GM12864 (cell line): ENCODE measurements at regions not wholly inside any gene's neighbourhood (a gene's known extent, or its start where the extent isn't known, plus 50 kb on each side); places are given as distances from the start of the nearest gene placed in this dataset.

ENCODE experiments used
- DNase-seq: peaks from one replicate; pipeline ENCODE4 v3.0.0-alpha.2; 2011; ENCODE audit warnings: low read depth
- H3K4me3 ChIP-seq: 2 replicates; pipeline ENCODE4 v1.5.1; 2011; ENCODE audit warnings: mild to moderate bottlenecking, low read depth, low read length, control low read depth
- TF ChIP-seq, protein P1 (sequence below): IDR thresholded peaks from 2 replicates; pipeline ENCODE4 v1.5.1; 2011; ENCODE audit warnings: low read depth, mild to moderate bottlenecking, moderate library complexity, low read length, control low read depth, inconsistent platforms; ENCODE audit errors: missing control alignments

DNA sequence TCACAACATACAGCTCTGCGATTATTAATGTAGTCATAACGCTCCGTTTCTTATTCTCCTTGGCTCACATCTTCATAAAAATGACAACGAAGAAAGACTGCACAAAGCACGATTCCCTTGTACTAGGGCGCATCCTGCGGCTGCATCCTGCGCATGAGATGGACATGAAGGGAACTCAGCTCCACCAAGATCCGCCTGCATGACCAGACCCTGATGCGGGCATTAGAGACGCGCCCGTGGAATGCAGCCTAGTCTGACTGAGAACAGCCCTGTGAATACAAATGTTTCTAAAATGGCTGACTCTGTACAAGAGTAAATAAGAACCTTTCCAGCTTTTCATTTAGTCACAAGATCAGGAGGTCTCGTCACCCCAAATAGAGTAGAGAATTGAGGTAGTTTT, 422.2 kb downstream of the NOVA1 start:
- DNase-seq = no peak
- TF ChIP-seq, protein P1, sequence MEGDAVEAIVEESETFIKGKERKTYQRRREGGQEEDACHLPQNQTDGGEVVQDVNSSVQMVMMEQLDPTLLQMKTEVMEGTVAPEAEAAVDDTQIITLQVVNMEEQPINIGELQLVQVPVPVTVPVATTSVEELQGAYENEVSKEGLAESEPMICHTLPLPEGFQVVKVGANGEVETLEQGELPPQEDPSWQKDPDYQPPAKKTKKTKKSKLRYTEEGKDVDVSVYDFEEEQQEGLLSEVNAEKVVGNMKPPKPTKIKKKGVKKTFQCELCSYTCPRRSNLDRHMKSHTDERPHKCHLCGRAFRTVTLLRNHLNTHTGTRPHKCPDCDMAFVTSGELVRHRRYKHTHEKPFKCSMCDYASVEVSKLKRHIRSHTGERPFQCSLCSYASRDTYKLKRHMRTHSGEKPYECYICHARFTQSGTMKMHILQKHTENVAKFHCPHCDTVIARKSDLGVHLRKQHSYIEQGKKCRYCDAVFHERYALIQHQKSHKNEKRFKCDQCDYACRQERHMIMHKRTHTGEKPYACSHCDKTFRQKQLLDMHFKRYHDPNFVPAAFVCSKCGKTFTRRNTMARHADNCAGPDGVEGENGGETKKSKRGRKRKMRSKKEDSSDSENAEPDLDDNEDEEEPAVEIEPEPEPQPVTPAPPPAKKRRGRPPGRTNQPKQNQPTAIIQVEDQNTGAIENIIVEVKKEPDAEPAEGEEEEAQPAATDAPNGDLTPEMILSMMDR = no peak

DNA sequence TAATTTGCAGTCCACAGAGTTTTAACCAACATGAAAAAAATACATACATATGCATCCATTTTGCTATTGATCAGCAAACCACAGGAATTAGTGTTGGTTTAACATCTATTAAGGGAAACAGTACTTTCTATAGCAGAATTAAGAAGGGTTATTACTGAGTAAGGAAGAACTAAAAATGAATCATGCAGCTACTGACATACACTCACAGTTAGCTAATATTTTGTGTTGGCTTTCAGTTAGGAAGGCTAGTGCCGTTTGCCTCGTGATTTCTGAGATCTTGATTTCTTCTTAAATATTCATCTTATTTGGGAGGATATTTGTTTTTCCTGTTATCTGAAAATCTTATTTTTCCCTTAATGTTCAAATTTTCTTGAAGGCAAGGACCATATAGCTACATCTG, 423.4 kb downstream of the NOVA1 start:
- H3K4me3 ChIP-seq = no peak overlapping the region
- DNase-seq = no peak
- TF ChIP-seq, protein P1 = no peak

More for the DNA sequence above, 422.2 kb downstream of the NOVA1 start:
- H3K4me3 ChIP-seq = no peak overlapping the region

DNA sequence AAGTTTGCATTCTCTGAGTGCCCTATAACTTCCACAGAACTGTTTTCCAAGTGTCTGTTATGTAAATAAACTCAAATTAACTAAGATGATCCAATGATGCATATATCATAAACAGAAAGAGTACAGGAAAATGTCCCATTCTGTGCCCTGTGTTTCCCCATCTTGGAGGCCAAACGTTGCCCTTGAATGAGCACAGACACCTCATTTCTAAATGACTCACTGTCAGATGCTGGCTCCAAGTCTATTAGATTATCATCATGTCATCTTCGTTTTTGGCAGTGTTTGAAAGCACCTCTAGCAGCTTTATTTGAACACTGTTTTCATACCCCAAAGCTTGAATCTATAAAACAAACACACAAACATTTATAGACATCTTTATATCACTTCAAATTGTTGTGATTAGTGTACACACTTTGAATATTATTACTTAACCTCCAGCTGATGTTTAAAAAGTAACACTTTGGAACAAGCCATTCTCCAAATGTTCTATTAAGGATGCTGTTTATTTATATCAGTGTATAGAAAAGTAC, 424.2 kb downstream of the NOVA1 start:
- no peak overlapping the region for H3K4me3 ChIP-seq
- TF ChIP-seq, protein P1 = no peak
- DNase-seq = no peak

DNA sequence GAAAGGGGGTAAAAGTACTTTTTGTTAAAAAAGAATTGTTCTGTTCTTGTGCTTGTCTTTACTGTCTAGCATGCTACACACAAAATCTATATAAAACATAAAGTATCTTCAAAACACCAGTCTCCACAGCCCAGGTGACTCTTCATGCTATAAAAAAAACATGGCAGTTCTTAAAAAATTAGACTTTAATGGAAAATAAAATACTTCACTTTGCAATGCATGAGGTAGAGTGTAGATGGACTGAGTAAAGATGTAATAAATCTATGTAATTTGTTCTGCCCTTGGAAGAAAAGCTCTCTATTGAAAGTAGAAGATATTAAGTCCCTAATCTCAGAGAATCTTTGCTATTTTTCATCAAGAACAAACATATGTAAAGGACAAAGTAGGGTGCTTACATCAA, 425.4 kb downstream of the NOVA1 start:
- H3K4me3 ChIP-seq = no peak overlapping the region
- TF ChIP-seq, protein P1 = no peak
- no peak for DNase-seq

DNA sequence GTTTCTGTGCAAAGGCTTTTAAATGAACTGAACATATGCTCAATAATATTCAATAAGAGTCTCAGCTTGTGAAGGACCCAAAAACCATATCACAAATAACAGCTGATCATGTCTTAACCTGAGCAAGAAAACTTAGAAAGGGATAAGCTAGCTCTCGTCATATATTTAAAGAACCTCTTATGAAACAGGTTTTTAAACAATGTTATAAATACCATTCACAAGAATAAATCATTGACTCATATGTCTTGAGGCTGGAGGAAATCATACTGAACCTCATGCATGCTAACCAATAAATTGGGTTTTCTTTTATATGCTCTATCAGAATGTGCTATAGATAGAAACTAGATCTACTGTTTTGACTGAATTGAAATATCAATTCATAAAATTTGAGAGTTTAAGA, 426.9 kb downstream of the NOVA1 start:
- TF ChIP-seq, protein P1 = no peak
- no peak for DNase-seq

DNA sequence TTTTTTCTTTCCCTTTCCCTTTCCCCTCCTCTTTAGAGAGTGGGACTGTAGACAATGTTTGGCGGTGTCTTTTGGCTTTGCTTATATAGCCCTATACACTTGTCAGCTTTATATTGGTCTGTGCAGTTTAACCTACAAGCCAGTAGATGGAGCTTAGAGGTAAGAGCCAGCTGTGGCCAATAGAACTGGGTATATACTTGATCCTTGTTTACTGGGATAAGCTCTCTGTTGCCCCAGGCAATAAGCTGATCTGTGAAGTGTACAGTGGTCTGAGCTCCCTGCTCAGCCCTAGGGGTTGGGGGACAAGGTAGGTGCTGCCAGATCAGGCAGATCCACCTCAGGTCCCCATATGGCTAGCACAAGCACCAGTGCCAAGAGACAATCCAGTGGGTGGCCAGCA, 434.1 kb downstream of the NOVA1 start:
- no peak for DNase-seq
- H3K4me3 ChIP-seq = no peak overlapping the region
- TF ChIP-seq, protein P1 = no peak

More for the DNA sequence above, 426.9 kb downstream of the NOVA1 start:
- H3K4me3 ChIP-seq = no peak overlapping the region

DNA sequence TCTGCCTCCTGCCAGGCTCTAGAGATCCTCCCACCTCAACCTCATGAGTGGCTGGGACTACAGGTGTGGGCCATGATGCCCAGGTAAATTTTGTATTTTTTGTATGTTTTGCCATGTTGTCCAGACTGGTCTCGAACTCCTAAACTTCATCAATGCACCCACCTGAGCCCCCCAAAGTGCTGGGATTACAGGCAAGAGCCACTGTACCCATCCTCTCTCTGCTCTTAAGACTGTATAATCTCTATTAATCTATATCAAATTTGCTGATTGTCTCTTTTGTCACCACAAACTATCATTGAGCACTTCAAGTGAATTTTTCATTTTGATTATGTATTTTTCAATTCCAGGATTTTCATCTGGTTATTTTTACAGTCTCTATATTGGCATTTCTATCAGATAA, 440.3 kb downstream of the NOVA1 start:
- no peak for DNase-seq
- TF ChIP-seq, protein P1 = no peak
- no peak overlapping the region for H3K4me3 ChIP-seq
